HG03571 (cell line): ENCODE measurements at regions not wholly inside any gene's neighbourhood (a gene's known extent, or its start where the extent isn't known, plus 50 kb on each side); places are given as distances from the start of the nearest gene placed in this dataset.
"Not testable (repeated sequence)": the region's sequence is repeated elsewhere in the genome, so short reads cannot be mapped to it uniquely, and the experiment has no call there.

Source experiments
- ATAC-seq: cut with Tn5 transposase; IDR thresholded peaks from one replicate; pipeline ENCODE4 v1.9.1; 2021; ENCODE audit not compliant: unreplicated experiment

DNA sequence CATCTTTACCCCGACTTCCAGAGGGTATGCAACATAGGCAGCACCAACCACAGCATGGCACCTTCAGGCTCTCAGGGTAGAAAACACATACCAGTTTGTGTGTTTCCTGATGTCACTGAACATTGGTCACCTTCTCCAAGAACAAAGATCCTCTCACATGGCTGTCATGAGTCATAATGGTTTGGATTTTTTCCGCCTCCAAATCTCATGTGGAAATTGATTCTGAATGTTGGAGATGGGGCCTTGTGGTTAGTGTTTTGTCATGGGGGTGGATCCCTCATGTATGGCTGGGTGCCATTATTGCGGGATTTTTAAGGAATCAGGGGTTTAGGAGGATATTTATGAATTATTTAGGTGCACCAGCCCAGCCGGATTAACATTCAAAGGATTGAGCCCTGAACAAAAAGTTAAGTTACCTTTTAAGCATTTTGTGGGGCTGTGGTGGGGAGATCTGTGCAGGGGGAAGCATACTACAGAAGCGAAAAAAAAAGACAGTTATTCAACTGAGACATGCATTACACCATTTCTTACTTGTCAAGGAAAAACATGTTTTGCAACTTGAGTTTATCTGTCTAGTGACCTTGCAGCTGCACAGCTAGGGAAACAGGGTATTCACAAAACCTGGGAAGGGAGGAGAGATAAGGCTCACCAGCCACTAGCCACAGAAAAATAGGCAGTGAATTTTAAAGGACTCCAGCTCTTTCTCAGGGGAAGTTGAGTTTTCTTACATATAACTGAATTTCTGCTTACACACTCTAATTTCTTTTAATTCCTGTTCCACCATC, 774.1 kb upstream of the AUTS2 start:
- ATAC-seq: no peak

DNA sequence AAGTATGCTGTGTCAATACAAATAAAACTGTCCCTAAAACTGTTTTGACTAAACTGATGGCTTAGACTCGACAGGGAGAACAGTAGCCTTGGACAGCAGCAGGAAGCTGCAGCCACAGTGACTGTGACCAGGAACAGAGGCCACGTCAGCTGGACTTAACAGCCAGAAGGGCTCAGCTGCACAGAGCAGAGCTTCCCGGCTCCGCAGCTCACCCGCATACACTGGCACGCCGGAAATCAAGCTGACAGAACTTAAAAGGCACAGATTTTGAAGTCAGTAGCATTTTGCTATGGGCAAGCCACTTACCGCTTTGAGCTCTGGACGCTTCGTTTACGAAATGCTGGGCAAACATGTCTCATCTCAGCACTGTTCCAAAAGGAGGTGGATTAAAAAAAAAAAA, 769.7 kb upstream of the AUTS2 start:
- ATAC-seq: no peak

DNA sequence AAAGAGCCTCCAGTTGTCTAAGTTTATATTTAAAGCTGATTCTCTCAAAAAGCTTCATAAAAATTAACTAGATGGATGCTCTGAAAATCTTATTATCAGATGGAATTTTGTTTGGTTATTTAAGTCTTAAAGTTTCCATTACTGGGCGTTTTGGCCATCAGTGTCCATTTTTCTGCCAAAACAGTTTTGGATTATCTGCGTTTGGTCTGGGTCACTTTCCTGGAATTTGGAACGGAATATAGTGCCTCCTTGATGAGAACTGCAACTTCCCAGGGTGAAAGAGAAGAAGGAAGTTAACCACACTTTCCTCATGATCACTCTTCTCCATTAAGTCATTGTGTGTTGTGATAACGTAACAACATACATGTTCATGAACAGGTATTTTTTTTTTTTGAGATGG, 764.9 kb upstream of the AUTS2 start:
- ATAC-seq: no peak

DNA sequence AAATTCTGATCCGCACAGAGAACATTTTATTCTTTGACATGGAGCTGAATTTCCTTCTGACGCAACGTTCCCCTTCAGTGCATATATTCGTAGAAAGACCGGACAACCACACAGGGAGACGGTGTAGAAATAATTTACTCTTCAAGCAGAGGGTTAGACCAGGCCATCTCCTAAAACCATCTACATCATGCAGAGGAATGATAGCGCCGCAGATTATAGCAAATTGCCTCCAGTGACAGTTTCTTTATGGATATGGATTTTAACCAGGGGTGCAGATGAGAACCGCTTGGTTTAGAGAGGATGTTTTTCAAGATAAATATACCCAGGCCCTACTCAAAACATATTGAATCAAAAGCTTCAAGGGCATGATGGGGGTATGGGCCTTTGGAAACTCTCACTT, 759.3 kb upstream of the AUTS2 start:
- ATAC-seq: no peak

DNA sequence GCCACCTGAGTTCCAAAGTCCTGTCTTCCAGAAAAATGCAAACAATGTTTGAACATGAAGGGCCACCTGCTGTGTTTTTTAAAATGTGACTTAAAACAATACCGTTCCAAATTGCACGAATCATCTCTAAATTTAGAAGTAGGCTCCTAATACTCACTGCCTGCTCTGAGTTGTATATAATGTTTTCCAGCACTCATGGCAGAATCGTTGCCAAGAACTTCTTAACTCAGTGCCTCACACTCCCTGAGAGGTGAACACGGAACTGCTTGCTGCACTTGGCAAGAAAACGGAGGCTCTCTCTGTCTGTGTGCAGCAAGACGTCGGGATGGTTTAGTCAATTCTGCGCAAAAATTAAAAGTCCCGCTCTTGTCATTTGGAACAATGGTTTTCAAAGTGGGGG, 757.3 kb upstream of the AUTS2 start:
- no peak for ATAC-seq

DNA sequence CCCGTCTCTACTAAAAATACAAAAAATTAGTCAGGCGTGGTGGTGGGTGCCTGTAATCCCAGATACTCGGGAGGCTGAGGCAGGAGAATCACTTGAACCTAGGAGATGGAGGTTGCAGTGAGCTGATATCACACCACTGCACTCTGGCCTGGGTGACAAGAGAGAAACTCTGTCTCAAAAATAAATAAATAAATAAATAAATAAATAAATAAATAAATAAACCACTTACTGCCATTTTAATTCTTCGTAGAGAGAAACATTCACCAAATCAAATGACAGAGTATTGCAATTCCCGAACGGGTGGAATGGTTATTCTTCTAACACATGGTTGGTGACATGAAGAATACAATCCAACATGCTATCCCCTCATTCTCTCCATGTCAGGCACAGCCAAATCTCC, 754.3 kb upstream of the AUTS2 start:
- not testable (repeated sequence) for ATAC-seq

DNA sequence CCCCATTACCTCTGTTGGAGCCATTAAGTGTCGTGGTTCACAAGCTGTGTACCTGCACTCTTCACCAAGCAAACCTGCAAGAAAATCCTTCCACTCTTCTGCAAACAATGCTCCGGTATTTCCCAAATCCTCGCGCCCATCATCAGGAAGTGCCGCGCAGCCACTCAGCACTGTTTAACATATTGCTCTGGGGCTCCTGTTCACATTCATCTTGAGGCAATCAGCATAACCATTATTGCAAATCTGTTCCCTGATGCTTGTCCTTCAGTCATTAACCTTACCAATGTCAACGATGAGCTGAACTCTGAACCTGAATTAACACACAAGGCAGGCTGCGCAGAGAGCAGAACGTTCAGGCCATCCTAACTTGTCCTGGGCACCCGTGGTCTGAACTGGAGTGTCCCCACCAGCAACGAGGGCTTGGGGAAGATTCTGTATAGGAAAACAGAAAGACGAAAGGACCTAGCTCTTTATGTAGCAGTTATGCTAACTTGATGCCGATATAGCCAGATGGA, 751.4 kb upstream of the AUTS2 start:
- no peak for ATAC-seq

DNA sequence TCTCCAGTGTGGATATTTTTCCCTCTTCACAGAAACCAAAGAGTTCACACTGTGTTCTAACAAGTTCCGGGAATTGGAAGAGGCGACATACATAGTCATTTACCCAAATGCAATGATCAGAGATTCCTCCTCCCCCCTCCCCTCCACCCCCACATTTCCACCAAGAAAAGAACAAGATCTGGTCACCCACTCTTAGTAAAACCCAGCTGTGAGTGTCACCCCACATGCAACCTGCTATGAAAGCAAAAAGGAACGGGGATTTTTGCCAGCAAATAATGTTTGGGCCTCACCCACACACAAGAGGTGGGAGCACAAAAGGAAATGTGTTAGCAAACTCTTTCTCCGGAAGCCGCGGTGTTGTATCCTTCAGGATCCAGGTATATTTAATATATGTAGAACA, 745.0 kb upstream of the AUTS2 start:
- ATAC-seq: no peak

DNA sequence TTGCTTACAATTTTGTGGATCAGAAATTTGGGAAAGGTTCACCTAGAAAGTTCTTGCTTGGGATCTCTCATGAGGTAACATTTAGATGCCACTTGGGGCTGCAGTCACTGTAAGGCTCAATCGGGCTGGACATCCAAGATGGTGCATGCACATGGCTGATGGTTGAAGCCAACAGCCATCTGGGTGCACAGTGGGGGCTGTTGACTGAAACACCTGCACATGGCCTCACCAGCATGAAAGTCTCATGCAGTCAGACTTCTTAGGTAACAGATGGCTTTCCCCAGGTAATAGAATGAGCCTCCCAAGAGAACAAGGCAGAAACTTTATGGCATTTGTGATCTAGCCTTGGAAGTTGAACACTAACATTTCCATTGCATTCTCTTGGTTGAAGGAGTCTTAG, 740.7 kb upstream of the AUTS2 start:
- ATAC-seq: no peak

DNA sequence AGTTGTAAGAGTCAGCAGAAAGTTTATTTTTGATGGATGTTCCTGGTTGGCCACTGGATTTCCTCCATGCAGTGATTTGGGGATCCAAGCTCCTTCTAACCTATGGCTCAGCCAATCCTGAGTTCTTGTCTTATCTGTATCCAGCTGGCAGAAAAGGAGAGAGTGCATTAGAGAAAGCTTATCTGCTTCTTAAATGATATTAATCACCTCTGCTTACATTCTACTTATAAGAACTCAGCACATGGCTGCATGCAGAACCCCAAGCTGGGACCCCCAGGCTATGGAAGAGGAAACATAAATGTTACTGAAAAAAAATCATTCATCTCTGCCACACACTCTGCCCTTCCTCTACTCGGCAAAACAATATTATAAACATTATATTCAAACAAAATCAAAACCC, 739.8 kb upstream of the AUTS2 start:
- no peak for ATAC-seq

DNA sequence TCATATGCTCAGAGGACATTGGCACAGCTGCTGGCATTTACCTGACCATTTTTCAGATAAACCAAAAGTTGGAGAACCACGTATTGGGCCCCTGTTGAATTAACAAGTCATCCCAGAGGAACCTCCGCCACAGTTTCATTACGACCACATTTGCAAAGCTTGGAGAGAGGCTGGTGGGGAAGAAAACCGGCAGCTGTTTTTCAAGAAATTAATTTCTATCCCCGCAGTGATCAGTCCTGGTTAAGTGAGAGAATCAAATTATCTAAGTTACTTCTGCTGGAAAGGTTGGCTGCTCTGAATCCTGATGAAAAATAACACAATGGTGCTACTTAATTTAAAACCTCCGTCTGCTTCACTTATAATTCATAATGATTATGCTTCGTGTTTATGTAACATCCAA, 737.1 kb upstream of the AUTS2 start:
- ATAC-seq: no peak

DNA sequence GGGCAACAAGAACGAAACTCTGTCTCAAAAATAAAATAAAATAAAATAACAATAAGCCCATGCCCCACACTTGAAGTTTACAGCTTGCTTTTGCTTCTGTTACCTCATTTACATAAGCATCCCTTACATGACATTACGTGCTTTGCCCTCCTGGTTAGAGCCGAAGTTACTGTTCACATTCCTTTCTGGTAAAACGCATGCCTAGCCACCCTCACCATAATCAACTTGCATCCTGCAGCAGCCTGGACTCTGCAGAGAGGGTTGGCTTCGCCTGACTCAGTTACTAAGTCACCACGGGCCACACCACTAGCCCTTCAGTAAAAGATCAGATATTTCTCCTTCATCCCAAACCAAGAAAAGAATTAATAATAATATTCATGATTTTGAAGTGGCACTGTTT, 736.0 kb upstream of the AUTS2 start:
- ATAC-seq: no peak

DNA sequence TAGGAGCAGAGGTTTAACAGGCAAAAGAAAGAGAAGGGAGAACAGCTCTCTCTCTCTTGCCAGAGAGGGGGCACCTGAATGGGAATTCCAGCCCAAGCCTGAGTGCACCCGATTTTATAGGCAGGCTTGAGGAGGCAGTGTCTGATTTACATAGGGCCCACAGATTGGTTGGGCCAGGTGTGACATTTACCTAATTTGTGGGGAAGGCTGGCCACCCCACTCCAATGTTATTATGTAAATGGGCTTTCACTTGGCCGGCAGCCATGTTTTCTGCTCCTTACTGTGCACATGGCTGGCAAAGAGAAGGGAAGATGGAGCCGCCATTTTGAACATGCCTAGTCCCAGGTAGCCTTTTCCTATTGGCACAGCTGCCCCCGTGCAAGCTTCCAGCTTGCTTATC, 735.5 kb upstream of the AUTS2 start:
- no peak for ATAC-seq

DNA sequence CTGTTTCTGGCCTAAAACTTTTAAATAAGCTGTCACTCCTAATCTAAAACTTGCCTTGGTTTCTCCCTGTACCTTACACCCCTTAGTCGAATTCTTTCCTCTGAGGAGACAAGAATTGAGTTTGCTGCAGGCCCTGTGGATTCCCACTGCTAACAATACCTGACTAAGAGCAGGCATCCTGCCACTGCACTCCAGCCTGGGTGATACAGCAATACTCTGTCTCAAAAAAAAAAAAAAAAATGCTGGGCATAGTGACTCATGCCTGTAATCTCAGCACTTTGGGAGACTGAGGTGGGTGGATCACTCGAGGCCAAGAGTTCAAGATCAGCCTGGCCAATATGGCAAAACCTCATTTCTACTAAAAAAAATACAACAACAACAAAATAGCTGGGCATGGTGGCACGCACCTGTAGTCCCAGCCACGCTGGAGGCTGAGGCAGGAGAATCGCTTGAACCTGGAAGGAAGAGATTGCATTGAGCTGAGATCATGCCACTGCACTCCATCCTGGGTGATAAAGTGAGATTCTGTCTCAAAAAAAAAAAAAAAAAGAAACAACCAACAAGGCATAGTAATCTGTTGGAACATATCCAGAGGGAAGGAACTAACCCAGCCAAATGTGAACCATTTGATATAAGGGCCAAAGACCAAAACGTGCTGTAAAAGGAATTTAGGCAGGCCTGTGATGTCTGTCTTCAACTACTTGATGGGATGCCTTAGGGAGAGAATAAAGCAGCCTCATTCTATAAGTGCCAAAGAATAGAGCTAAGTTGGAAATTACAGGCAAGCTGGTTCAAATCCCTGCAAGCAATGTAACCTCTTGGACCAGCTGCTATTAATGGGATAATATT, 732.7 kb upstream of the AUTS2 start:
- ATAC-seq: no peak

DNA sequence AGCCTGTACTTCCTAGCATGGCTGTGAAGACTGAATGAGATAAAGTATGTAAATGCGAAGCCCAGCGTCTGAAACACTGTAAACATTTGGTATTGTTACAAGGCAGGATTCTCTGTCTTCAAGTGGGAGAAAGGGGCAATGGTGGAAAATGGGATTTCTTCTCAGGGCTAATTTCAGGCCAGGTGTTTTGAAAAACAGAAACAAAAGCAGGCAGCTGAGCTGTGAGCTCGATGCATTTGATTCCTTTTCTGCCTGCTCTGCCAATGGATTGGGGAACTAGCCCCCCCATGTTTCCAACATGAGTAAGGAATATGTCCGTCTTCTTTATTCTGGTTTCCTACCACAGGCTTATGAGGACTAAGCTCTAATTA, 732.1 kb upstream of the AUTS2 start:
- ATAC-seq: no peak

DNA sequence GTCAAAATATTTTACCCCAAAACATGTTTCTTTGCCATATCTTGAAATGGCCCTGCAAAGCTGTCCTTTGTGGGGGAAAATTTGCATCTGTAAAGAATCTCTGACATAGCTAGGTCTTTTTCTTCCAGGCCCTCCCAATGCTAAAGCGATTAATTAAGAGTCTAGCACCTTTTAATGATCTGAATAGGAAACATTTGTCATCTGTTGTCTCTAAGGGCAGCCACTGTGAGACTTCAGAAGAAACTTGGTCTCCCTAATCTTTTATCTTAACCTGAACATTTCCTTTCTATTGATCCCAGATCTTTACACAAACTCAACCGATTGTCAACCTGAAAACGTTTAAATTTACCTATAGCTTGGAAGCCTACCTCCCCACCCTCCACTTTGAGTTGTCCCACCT, 731.6 kb upstream of the AUTS2 start:
- not testable (repeated sequence) for ATAC-seq

DNA sequence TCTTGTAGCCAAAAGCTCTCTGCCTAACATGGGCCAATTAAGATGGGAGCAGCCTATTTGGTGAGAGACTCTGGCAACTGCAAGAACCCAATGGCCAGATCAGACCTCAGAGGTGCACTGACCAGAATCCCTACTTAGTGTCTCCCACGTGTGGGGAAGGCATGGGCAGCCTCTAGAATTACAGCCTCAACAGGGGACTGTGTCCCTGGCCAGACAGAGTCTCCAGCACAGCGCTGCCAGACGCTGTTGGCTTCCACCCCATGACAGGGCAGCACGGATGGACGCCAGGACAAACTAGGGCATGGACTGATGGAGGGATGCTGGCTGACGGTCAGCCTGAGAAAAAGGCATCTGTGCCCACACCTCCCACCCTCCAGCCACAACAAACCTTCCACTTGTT, 729.3 kb upstream of the AUTS2 start:
- no peak for ATAC-seq

DNA sequence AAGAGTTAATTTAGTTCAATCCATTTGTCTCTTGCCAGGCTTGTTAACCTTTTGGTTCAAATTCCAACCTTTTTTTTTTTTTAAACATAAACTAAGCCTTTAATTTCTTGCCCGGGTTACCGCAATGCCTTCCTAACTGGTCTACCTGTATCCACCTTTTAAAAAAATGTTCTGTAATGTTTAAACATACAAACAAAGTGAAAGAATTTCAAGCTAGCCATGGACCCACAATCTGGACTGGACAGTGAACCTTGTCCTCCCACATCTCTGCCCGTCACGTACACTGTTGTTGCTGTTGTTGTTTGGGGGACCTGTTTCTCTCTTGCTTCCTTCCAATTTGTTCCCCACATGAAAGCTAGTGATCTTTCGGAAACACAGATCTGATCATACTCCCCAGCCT, 724.7 kb upstream of the AUTS2 start:
- ATAC-seq: no peak

DNA sequence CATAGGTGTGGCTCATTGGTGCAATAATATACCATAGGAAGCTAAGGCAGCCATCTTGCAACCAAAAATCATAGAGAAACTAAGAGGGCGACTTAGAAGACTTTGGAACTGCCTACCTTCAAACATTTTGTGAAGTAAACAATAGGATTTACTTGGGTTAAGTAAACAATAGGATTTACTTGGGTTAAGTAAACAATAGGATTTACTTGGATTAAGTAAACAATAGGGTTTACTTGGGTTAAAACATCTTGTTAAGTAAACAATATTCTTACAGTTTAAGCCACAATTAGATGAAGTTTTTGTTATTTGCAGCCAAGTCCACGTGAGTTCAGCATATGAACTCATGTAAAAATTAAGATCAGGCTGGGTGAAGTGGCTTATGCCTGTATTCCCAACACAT, 722.4 kb upstream of the AUTS2 start:
- no peak for ATAC-seq

DNA sequence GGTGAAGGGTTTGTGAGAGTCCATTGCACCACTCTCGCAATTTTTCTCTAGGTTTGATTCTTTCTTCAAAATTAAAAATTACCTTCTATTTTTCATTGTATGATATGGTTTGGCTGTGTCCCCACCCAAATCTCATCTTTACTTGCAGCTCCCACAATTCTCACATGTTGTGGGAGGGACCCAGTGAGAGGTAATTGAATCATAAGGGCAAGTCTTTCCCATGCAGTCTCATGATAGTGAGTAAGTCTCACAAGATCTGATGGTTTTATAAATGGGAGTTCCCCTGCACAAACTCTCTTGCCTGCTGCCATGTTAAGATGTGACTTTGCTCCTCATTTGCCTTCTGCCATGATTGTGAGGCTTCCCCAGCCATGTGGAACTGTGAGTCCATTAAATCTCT, 711.2 kb upstream of the AUTS2 start:
- ATAC-seq: not testable (repeated sequence)

DNA sequence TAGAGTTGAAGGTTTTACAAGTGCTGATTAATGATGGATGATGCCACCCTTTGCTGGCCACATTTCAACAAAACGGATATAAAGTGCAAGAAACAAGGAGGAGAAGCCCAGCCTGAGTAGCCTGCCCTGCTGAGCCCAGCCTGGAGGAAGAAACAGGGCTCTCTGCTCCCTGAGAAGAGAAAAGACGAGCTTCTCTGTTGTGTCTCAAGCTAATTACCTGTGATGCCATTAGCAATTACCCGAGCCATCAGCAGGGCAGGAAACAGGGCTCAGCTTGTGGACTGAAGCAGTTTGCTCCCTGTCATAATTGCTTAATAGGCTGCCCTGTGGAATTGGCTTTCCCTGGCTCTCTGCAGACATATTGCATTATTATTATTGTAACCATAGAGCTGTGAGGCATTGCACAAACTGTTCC, 709.3 kb upstream of the AUTS2 start:
- no peak for ATAC-seq

DNA sequence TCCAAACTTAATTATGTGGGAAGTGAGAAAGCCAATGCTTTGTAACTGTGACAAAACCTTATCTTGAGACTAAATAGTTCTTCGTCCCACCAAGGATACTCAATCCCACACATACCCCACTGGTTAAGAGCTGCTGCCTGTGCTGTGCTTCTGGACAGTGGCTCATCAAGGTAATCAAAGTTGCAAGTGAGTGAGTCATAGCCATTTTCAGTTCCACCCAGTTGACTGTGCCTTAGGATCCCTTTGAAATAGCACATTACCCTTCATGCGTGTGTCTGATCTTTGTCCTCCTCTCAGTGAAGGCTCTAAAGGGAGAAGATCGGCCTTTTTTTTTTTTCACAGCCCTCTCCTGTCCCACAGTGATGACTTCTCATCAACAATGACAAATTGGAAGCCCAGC, 706.0 kb upstream of the AUTS2 start:
- ATAC-seq: no peak
